ENCODE measurements at regions not wholly inside any gene's neighbourhood (a gene's known extent, or its start where the extent isn't known, plus 50 kb on each side); places are given as distances from the start of the nearest gene placed in this dataset.

- TF ChIP-seq CTCF (IDR thresholded peaks at IDR 0.05; ENCODE audit: low read length, missing control alignments): no peak
- no peak for DNase-seq (ENCODE audit: low read depth)
These were observed 661.7 kb downstream of the KCNT2 start for GRCh38 chr1:195946500-195946899.

GRCh38 chr1:195941795-195942194 lies 666.4 kb downstream of the KCNT2 start:
- no peak overlapping the region for H3K4me3 ChIP-seq (replicated peaks; ENCODE audit: low read depth, low read length)
- DNase-seq (ENCODE audit: low read depth): no peak
- TF ChIP-seq CTCF (IDR thresholded peaks at IDR 0.05; ENCODE audit: low read length, missing control alignments): no peak

More at GRCh38 chr1:195946500-195946899, 661.7 kb downstream of the KCNT2 start:
- no peak overlapping the region for H3K4me3 ChIP-seq (replicated peaks; ENCODE audit: low read depth, low read length)

- no peak overlapping the region for H3K4me3 ChIP-seq (replicated peaks; ENCODE audit: low read depth, low read length)
- DNase-seq (ENCODE audit: low read depth): no peak
- no peak for TF ChIP-seq CTCF (IDR thresholded peaks at IDR 0.05; ENCODE audit: low read length, missing control alignments)
These were observed 666.9 kb downstream of the KCNT2 start for GRCh38 chr1:195941314-195941713.

GRCh38 chr1:195939844-195940243 lies 668.4 kb downstream of the KCNT2 start:
- peak; percentile 7 for DNase-seq (ENCODE audit: low read depth)
- H3K4me3 ChIP-seq (replicated peaks; ENCODE audit: low read depth, low read length): no peak overlapping the region
- TF ChIP-seq CTCF (IDR thresholded peaks at IDR 0.05; ENCODE audit: low read length, missing control alignments): no peak

- no peak for TF ChIP-seq CTCF (IDR thresholded peaks at IDR 0.05; ENCODE audit: low read length, missing control alignments)
- no peak for DNase-seq (ENCODE audit: low read depth)
- H3K4me3 ChIP-seq (replicated peaks; ENCODE audit: low read depth, low read length): no peak overlapping the region
These were observed 673.3 kb downstream of the KCNT2 start for GRCh38 chr1:195934817-195935553.

- TF ChIP-seq CTCF (IDR thresholded peaks at IDR 0.05; ENCODE audit: low read length, missing control alignments): no peak
- H3K4me3 ChIP-seq (replicated peaks; ENCODE audit: low read depth, low read length): no peak overlapping the region
These were observed 674.4 kb downstream of the KCNT2 start for GRCh38 chr1:195933835-195934234.

GRCh38 chr1:195915826-195916225 lies 692.4 kb downstream of the KCNT2 start:
- no peak overlapping the region for H3K4me3 ChIP-seq (replicated peaks; ENCODE audit: low read depth, low read length)
- DNase-seq (ENCODE audit: low read depth): no peak
- TF ChIP-seq CTCF (IDR thresholded peaks at IDR 0.05; ENCODE audit: low read length, missing control alignments): no peak

More at GRCh38 chr1:195933835-195934234, 674.4 kb downstream of the KCNT2 start:
- DNase-seq (ENCODE audit: low read depth): no peak
